NCI-H524 (cell line): ENCODE measurements at regions not wholly inside any gene's neighbourhood (a gene's known extent, or its start where the extent isn't known, plus 50 kb on each side); places are given as distances from the start of the nearest gene placed in this dataset.
"Not testable (repeated sequence)": the region's sequence is repeated elsewhere in the genome, so short reads cannot be mapped to it uniquely, and the experiment has no call there.

Experiments
- DNase-seq, 2 experiments: peaks; one replicate each; lab custom pipeline; 2025; lab: John Stamatoyannopoulos, UW

GRCh38 chr11:72525466-72525865 lies 91.1 kb upstream of the CLPB start:
- no peak for DNase-seq

GRCh38 chr11:72524711-72525110 lies 90.4 kb upstream of the CLPB start:
- DNase-seq = no peak

DNA sequence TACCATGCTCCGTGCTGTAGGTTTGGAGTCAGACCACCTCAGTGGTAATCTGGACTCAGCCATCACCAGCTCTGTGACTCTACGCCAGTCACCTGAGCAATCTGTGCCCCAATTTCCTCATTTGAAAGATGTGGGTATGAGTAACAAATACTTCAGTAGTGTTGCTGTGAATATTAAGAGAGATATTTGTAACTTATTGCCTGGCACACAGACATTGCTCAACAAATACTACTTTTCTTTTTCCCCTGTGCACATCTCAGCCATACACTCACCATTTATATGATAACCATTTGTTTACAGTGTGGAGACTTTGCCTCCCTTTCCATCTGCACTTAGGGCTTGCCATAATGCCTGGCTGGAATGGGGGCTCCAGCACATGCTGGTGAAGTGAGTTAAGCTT lies 89.7 kb upstream of the CLPB start:
- no peak for DNase-seq

- no peak for DNase-seq
These were observed 87.9 kb upstream of the CLPB start for GRCh38 chr11:72522186-72522585.

DNA sequence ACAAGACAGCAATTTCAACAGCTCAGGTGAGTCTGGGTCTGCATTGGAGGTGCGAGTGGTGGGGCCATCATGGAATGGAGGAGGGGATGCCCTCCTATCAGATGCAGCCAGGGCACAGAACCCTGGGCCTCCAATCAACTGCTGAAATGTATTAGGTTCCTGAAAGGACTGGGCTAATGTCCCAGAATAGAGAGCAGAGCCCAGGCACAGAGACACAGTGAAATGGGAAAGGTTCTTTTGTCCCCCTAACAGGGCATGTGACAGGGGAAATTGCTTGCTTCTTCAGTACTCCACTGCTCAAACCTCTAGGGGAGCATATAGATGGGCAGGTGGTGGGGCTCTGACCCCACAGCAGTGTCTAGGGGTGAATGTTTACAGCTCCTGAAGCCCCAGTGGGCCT lies 87.3 kb upstream of the CLPB start:
- DNase-seq = no peak

DNA sequence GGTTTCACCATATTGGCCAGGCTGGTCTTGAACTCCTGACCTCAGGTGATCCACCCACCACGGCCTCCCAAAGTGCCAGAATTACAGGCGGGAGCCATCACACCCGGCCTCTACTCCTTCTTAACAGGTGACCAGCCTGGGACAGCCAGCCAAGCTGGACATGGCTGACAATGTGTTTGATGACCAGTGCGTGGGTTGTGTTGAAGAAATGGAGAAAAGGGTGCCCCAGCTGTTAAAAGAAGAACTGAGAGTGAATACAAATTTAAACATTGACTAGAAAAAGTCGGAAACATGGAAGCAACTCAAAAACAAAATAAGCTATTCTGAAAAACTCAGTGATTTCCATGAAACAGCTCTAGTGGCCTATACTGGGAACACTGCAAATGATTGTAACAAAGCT lies 86.5 kb upstream of the CLPB start:
- no peak for DNase-seq

- DNase-seq = not testable (repeated sequence)
These were observed 85.6 kb upstream of the CLPB start for GRCh38 chr11:72519882-72520281.

- DNase-seq = peak; percentile 5 to 65
These were observed 85.0 kb upstream of the CLPB start for GRCh38 chr11:72519220-72519881.

DNA sequence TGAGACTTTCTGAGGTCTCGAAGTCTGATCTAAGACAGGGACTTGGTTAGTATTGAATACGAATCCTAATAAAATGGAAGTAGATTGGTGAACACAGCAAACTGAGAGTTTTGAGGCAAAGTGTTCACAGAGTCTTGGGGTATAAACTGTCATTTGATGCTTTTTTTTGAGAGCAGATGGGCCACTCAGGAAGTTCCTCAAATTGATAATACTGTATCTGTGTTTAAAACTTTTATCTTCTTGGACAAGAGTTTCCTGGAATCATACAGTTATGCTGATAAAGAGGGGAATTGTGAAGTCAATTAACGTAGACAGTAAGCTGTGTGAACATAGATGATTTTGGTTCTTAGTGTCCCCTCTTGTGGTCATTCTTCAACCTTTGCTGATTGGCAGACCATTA lies 80.0 kb upstream of the CLPB start:
- no peak for DNase-seq

GRCh38 chr11:72513411-72513810 lies 79.1 kb upstream of the CLPB start:
- no peak for DNase-seq

DNA sequence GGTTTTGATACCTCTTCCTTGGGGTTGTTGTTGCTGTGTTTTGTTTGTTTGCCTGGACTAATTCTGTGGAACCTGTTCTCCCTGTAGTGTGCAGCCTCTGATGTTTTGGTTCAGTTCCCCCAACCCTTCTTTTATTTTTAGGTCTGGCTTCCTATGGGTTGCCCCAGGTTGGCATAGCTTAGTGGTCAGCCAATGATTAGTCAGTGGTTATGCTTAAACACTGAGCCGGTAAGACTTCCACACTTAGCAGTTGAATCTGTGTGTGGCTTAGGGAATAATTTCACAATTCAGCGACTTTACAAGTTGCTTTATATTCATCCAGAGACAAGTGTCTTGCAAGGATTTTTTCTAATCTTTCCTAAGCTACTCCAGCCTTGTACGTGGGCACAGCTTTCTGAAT lies 78.6 kb upstream of the CLPB start:
- no peak for DNase-seq

DNA sequence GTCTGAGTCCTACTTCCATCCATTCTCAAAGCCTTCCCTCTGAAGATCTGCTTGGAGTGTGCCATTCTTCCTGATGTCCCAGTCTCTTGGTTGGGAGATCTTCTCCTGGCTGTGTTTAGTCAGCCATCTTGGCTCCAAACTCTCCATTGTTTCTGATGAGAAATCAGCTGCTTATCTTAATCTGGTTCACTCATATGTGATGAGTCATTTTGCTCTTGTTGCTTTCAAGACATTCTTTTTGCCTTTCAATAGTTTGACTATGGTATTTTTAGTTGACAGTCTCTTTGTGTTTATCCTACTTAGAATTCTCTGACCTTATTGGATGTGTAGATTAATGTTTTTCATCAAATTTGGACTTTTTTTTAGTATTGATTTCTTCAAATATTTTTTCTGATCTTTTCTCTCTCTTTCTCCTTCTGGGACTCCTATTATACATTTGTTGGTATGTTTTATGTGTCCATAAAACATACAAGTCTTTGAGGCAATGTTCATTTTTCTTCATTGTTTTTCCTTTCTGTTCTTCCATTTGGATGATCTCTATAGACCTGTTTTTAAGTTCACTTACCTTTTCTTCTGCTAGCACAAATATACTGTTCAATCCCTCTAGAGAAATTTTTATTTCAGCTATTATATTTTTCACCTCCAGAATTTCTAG lies 77.2 kb upstream of the CLPB start:
- DNase-seq = no peak

- DNase-seq = no peak
These were observed 72.7 kb upstream of the CLPB start for GRCh38 chr11:72507050-72507449.

- peak; percentile 8 to 74 for DNase-seq
These were observed 63.4 kb upstream of the CLPB start for GRCh38 chr11:72497731-72498130.

DNA sequence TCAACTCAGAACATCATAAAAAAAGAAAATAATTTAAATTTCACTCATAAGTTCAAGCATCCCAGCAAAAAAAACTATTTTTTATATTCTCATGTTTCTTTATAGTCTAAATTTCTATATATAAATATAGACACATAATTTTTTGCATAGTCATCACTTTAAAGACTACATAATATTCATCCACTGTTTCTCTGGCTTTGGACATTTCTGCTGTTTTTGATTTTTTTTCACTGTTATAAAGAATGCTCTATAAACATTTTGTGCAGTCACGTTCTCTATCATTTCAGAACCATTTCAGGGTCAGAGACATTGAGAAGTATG lies 59.7 kb upstream of the CLPB start:
- no peak for DNase-seq

GRCh38 chr11:72493426-72494108 lies 59.2 kb upstream of the CLPB start:
- no peak for DNase-seq

- no peak for DNase-seq
These were observed 56.7 kb upstream of the CLPB start for GRCh38 chr11:72491001-72491400.
